ENCODE measurements at regions not wholly inside any gene's neighbourhood (a gene's known extent, or its start where the extent isn't known, plus 50 kb on each side); places are given as distances from the start of the nearest gene placed in this dataset.

GRCh38 chr14:104286086-104286485 lies 147.7 kb downstream of the KIF26A start:
- intact Hi-C loops (cut with micrococcal nuclease) = no loop called here
- H4K20me1 ChIP-seq (ENCODE audit: insufficient read depth, low read length) = no peaks in the 10 kb centered on the region

DNA sequence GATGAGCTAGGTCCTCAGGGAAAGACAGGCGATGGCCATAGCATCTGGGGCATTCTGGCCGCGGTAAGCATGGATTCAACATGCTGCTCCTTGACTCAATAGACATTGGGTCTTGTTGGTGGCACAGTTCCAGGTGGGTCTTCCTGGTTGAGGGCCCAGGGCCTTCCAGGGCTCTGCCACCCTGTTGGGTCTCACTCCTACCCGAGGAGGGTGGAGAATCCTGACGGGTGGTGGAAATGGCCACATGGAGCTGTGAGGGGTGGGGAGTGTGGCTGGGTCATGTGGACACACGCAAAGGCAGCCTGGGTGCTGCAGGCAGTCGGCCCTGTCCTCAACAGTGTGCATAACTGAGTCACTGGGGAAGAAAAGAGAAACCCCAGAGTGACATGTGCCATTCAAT lies 148.1 kb downstream of the KIF26A start:
- H3K4me1 Mint-ChIP-seq = no peaks in the 10 kb centered on the region
- Histone ChIP-seq H3K27me3 (ENCODE audit: control insufficient read depth in 2 of 2, insufficient read depth in 2 of 2, low read length in 2 of 2) (no peaks in the 10 kb centered on the region), H3K27ac (ENCODE audit: low read depth in 1 of 2, low read length in 2 of 2) (no peak overlapping the region), H3K4me2 (replicated peaks; ENCODE audit: extremely low read depth, low read length, poor library complexity, severe bottlenecking) (no peak overlapping the region), H3K9me3 (replicated peaks in 1 of 2; ENCODE audit: control insufficient read depth in 1 of 2, insufficient read depth in 1 of 2, low read length in 2 of 2) (peaks cover 9 to 12% of the 10 kb centered on the region in 2 donors), H3K4me3 (replicated peaks in 1 of 3; ENCODE audit: low read depth in 2 of 3, low read length in 3 of 3) (no peak overlapping the region), H3K4me1 (ENCODE audit: control insufficient read depth in 1 of 2, insufficient read depth in 2 of 2, low read length in 2 of 2) (no peaks in the 10 kb centered on the region), H2AFZ (ENCODE audit: insufficient read depth, low read depth, low read length, poor library complexity, severe bottlenecking) (no peak overlapping the region), H3K79me2 (ENCODE audit: insufficient read depth, low read length) (no peaks in the 10 kb centered on the region), H3K9ac (ENCODE audit: insufficient read depth, low read length, poor library complexity, severe bottlenecking) (no peak overlapping the region), H4K20me1 (ENCODE audit: insufficient read depth, low read length) (no peaks in the 10 kb centered on the region), H3K36me3 (replicated peaks in 1 of 2; ENCODE audit: control insufficient read depth in 1 of 2, insufficient read depth in 2 of 2, low read length in 2 of 2) (no peaks in the 10 kb centered on the region)
- no peak for TF ChIP-seq CTCF (IDR thresholded peaks at IDR 0.05)
- intact Hi-C loops (cut with micrococcal nuclease) = no loop called here
- DNase-seq = no peak
- no peak overlapping the region for H3K4me3 Mint-ChIP-seq
- H3K36me3 Mint-ChIP-seq = no peaks in the 10 kb centered on the region
- peaks cover 0 to 9% (median 4%) of the 10 kb centered on the region in 7 donors for H3K9me3 Mint-ChIP-seq
- peaks cover 0 to 2% (median 1%) of the 10 kb centered on the region in 3 donors for H3K27me3 Mint-ChIP-seq (ENCODE audit: low read depth in 3 of 3)
- 93% methylated on average over 5 of the region's 7 CpGs for WGBS (ENCODE audit: insufficient coverage)
- no peak overlapping the region for H3K27ac Mint-ChIP-seq

More at GRCh38 chr14:104286086-104286485, 147.7 kb downstream of the KIF26A start:
- Histone ChIP-seq H3K9me3 (replicated peaks in 1 of 2; ENCODE audit: control insufficient read depth in 1 of 2, insufficient read depth in 1 of 2, low read length in 2 of 2) (peaks cover 9 to 12% of the 10 kb centered on the region in 2 donors), H3K4me3 (replicated peaks in 1 of 3; ENCODE audit: low read depth in 2 of 3, low read length in 3 of 3) (no peak overlapping the region), H3K27me3 (ENCODE audit: control insufficient read depth in 2 of 2, insufficient read depth in 2 of 2, low read length in 2 of 2) (no peaks in the 10 kb centered on the region), H3K4me2 (replicated peaks; ENCODE audit: extremely low read depth, low read length, poor library complexity, severe bottlenecking) (no peak overlapping the region), H3K36me3 (replicated peaks in 1 of 2; ENCODE audit: control insufficient read depth in 1 of 2, insufficient read depth in 2 of 2, low read length in 2 of 2) (no peaks in the 10 kb centered on the region), H2AFZ (ENCODE audit: insufficient read depth, low read depth, low read length, poor library complexity, severe bottlenecking) (no peak overlapping the region), H3K79me2 (ENCODE audit: insufficient read depth, low read length) (no peaks in the 10 kb centered on the region), H3K9ac (ENCODE audit: insufficient read depth, low read length, poor library complexity, severe bottlenecking) (no peak overlapping the region), H3K4me1 (ENCODE audit: control insufficient read depth in 1 of 2, insufficient read depth in 2 of 2, low read length in 2 of 2) (no peaks in the 10 kb centered on the region), H3K27ac (ENCODE audit: low read depth in 1 of 2, low read length in 2 of 2) (no peak overlapping the region)
- Mint-ChIP-seq H3K27ac (no peak overlapping the region), H3K27me3 (ENCODE audit: low read depth in 3 of 3) (peaks cover 0 to 4% (median 1%) of the 10 kb centered on the region in 3 donors), H3K4me3 (no peak overlapping the region), H3K9me3 (peaks cover 0 to 9% (median 4%) of the 10 kb centered on the region in 7 donors), H3K36me3 (no peaks in the 10 kb centered on the region), H3K4me1 (no peaks in the 10 kb centered on the region)
- TF ChIP-seq CTCF (IDR thresholded peaks at IDR 0.05) = no peak
- WGBS (ENCODE audit: insufficient coverage) = 93% methylated on average over 11 of the region's 11 CpGs
- DNase-seq = no peak

All from CD14-positive monocyte (primary cell).